CD4-positive, alpha-beta T cell (primary cell): ENCODE measurements at regions not wholly inside any gene's neighbourhood (a gene's known extent, or its start where the extent isn't known, plus 50 kb on each side); places are given as distances from the start of the nearest gene placed in this dataset.

ENCODE experiments used
- ATAC-seq: fragments of 200-7000 bp; cut with Tn5 transposase; one replicate; pipeline ENCODE4 v1.10.0; 2022; ENCODE audit warnings: mild to moderate bottlenecking; ENCODE audit not compliant: poor library complexity
- CTCF ChIA-PET: fragments of 350-600 bp; sonication (Branson Sonifier 250); formaldehyde crosslinking; loops from one replicate; lab custom pipeline; 2021; ENCODE audit warnings: antibody characterized with exemption, inconsistent platforms; lab: Charles Lee
- POLR2A ChIA-PET: fragments of 350-600 bp; sonication (Branson Sonifier 250); formaldehyde crosslinking; loops from one replicate; lab custom pipeline; 2021; ENCODE audit warnings: antibody characterized with exemption, inconsistent platforms; lab: Charles Lee
- DNase-seq, 14 experiments: peaks; one replicate each; pipeline ENCODE4 v3.0.0-alpha.2; 2013 to 2020; ENCODE audit warnings: mixed read lengths in 2 of 14
- H3K27ac ChIP-seq, 2 donors: one replicate each; pipeline versions ENCODE4 v1.5.1 to v1.7.0; 2013; ENCODE audit warnings: low read length in 2 of 2, low read depth in 1 of 2, mild to moderate bottlenecking in 1 of 2
- H3K27me3 ChIP-seq, 2 experiments: 1 replicate in 1 of 2; 2 replicates in 1 of 2; pipeline versions ENCODE4 v1.6.1 to v1.7.0; 2013; ENCODE audit warnings: low read length in 2 of 2, control low read depth in 1 of 2, mild to moderate bottlenecking in 1 of 2, moderate library complexity in 1 of 2; ENCODE audit not compliant: insufficient read depth in 2 of 2, control insufficient read depth in 1 of 2
- H3K36me3 ChIP-seq: one replicate; pipeline ENCODE4 v1.6.1; 2013; ENCODE audit warnings: low read length, control low read depth; ENCODE audit not compliant: insufficient read depth
- H3K4me1 ChIP-seq: one replicate; pipeline ENCODE4 v1.6.1; 2013; ENCODE audit warnings: low read length, control low read depth; ENCODE audit not compliant: insufficient read depth
- H3K4me3 ChIP-seq: one replicate; pipeline ENCODE4 v1.5.1; 2013; ENCODE audit warnings: mild to moderate bottlenecking, low read length, moderate library complexity
- H3K9me3 ChIP-seq, 2 experiments: 1 replicate in 1 of 2; 2 replicates in 1 of 2; pipeline versions ENCODE4 v1.6.1 to v1.7.0; 2013; ENCODE audit warnings: low read length in 2 of 2, mild to moderate bottlenecking in 2 of 2, control low read depth in 1 of 2, moderate library complexity in 1 of 2; ENCODE audit not compliant: control insufficient read depth in 1 of 2, insufficient read depth in 1 of 2
- H3K27ac Mint-ChIP-seq: one replicate; pipeline ENCODE4 v1.8.0; 2020; ENCODE audit warnings: mixed read lengths
- H3K27me3 Mint-ChIP-seq: one replicate; pipeline ENCODE4 v1.8.0; 2021; ENCODE audit warnings: mixed read lengths
- H3K36me3 Mint-ChIP-seq: one replicate; pipeline ENCODE4 v1.8.0; 2021; ENCODE audit warnings: low read depth, mixed read lengths
- H3K4me1 Mint-ChIP-seq: one replicate; pipeline ENCODE4 v1.8.0; 2021; ENCODE audit warnings: low read depth, mixed read lengths
- H3K4me3 Mint-ChIP-seq: one replicate; pipeline ENCODE4 v1.8.0; 2020; ENCODE audit warnings: mild to moderate bottlenecking, mixed read lengths
- H3K9me3 Mint-ChIP-seq: one replicate; pipeline ENCODE4 v1.8.0; 2020; ENCODE audit warnings: mixed read lengths
- intact Hi-C, 2 experiments: fragments of 100-400 bp; cut with DNase I in 1 of 2; cut with micrococcal nuclease in 1 of 2; formaldehyde crosslinking; loops; one replicate each; pipeline versions ENCODE4 v1.15.1 to v1.9.0; 2023 to 2025; cut with DNase I, micrococcal nuclease
- TF ChIP-seq, protein P1 (sequence below): fragments of 200-600 bp; IDR thresholded peaks from one replicate; pipeline ENCODE4 v1.8.0; 2022; ENCODE audit warnings: antibody characterized with exemption, mild to moderate bottlenecking

DNA sequence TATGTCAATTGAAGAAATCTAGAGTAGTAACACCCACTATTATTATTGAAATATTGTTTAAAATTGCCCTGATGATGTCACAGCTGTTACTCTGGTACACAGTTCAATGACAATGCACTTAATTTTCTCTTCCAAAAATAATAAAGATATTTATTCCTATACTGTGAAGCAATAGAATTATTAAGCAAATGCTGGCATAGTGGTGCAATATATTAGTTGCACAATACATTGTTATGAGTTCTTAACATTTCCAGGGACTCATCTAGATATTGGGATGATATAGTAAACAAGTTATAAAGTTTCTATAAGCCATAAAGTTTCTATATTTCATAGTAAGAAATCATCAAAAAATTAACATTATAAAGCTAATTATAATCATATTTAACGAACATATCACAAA is 897.8 kb downstream of the LRFN5 start:
- H3K36me3 ChIP-seq: no peaks in the 10 kb centered on the region
- H3K36me3 Mint-ChIP-seq: no peaks in the 10 kb centered on the region
- ChIA-PET CTCF (interaction anchor here (1.2 kb wide), 1 partner anchor 41 kb away, joined by 3 read pairs; no protein-coding TSS in a partner anchor), POLR2A (no interaction called here)
- H3K9me3 Mint-ChIP-seq: peaks cover 6% of the 10 kb centered on the region
- no peak overlapping the region for H3K27ac Mint-ChIP-seq
- H3K27me3 ChIP-seq: no peaks in the 10 kb centered on the region
- peaks cover 0 to 5% of the 10 kb centered on the region in 2 experiments for H3K9me3 ChIP-seq
- TF ChIP-seq, protein P1, sequence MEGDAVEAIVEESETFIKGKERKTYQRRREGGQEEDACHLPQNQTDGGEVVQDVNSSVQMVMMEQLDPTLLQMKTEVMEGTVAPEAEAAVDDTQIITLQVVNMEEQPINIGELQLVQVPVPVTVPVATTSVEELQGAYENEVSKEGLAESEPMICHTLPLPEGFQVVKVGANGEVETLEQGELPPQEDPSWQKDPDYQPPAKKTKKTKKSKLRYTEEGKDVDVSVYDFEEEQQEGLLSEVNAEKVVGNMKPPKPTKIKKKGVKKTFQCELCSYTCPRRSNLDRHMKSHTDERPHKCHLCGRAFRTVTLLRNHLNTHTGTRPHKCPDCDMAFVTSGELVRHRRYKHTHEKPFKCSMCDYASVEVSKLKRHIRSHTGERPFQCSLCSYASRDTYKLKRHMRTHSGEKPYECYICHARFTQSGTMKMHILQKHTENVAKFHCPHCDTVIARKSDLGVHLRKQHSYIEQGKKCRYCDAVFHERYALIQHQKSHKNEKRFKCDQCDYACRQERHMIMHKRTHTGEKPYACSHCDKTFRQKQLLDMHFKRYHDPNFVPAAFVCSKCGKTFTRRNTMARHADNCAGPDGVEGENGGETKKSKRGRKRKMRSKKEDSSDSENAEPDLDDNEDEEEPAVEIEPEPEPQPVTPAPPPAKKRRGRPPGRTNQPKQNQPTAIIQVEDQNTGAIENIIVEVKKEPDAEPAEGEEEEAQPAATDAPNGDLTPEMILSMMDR: no peak
- H3K4me3 ChIP-seq: no peak overlapping the region
- intact Hi-C loops: no loop called here
- H3K27ac ChIP-seq: no peak overlapping the region
- H3K4me1 ChIP-seq: no peaks in the 10 kb centered on the region
- no peaks in the 10 kb centered on the region for H3K27me3 Mint-ChIP-seq
- ATAC-seq (no peak), DNase-seq (no peak)
- no peak overlapping the region for H3K4me3 Mint-ChIP-seq
- H3K4me1 Mint-ChIP-seq: no peaks in the 10 kb centered on the region

DNA sequence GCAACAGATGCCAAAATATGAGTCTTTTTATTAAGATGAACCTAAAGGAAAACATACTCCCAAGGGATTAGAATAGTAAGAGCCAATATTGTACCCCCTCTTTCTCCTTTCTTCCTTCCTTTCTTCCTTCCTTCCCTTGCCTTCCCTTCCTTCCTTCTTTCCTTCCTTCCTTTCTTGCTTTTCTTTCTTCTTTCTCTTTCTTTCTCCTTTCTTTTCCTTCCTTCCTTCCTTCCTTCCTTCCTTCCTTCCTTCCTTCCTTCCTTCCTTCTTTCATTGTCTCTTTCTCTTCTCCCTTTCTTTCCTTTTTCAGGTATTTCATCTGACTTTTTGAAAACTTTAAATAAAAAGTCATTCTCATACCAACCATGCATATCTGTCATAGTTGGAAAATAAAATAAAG is 892.5 kb downstream of the LRFN5 start:
- no peaks in the 10 kb centered on the region for H3K9me3 Mint-ChIP-seq
- no peak for DNase-seq

DNA sequence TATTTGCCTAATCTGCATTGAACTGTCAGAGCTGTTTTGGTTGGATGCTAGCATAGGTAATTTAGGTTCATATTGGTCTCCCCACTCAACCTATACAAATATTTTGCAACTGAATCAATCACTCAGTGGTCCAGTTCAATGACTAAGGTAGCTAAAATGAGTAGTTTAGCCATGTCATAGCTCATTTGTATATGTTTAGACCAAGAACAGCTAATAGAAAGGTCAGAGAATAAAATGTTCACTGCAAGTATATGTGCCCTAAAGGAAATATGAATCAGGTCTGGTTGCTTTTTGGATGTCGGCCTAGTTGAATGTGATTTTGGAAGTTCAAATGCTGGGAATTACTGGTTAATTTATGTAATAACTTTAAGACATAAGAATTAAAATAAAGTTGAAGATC is 883.9 kb downstream of the LRFN5 start:
- intact Hi-C loops: no loop called here
- H3K27ac Mint-ChIP-seq: no peak overlapping the region
- no peaks in the 10 kb centered on the region for H3K27me3 Mint-ChIP-seq
- H3K9me3 Mint-ChIP-seq: peaks cover 9% of the 10 kb centered on the region
- ATAC-seq (no peak), DNase-seq (no peak)
- H3K36me3 ChIP-seq: no peaks in the 10 kb centered on the region
- TF ChIP-seq, protein P1: no peak
- no peak overlapping the region for H3K4me3 Mint-ChIP-seq
- no peak overlapping the region for H3K27ac ChIP-seq
- POLR2A ChIA-PET: no interaction called here
- peaks cover 0 to 6% of the 10 kb centered on the region in 2 experiments for H3K9me3 ChIP-seq
- no peaks in the 10 kb centered on the region for H3K4me1 Mint-ChIP-seq
- CTCF ChIA-PET: interaction anchor here (1.3 kb wide), 1 partner anchor 9 kb away, joined by 4 read pairs; no protein-coding TSS in a partner anchor
- H3K36me3 Mint-ChIP-seq: no peaks in the 10 kb centered on the region
- H3K27me3 ChIP-seq: no peaks in the 10 kb centered on the region
- no peaks in the 10 kb centered on the region for H3K4me1 ChIP-seq
- H3K4me3 ChIP-seq: no peak overlapping the region

More for the DNA sequence above, 892.5 kb downstream of the LRFN5 start:
- intact Hi-C loops: no loop called here
- Mint-ChIP-seq H3K36me3 (no peaks in the 10 kb centered on the region), H3K27me3 (no peaks in the 10 kb centered on the region), H3K27ac (no peak overlapping the region), H3K4me3 (no peak overlapping the region), H3K4me1 (no peaks in the 10 kb centered on the region)
- Histone ChIP-seq H3K4me1 (no peaks in the 10 kb centered on the region), H3K4me3 (no peak overlapping the region), H3K9me3 (no peaks in the 10 kb centered on the region), H3K27me3 (no peaks in the 10 kb centered on the region), H3K27ac (no peak overlapping the region), H3K36me3 (no peaks in the 10 kb centered on the region)
- POLR2A ChIA-PET: no interaction called here
- TF ChIP-seq, protein P1: no peak
- ATAC-seq: no peak
- CTCF ChIA-PET: no interaction called here
